COLO829 (cell line): ENCODE measurements at regions not wholly inside any gene's neighbourhood (a gene's known extent, or its start where the extent isn't known, plus 50 kb on each side); places are given as distances from the start of the nearest gene placed in this dataset.
"Not testable (repeated sequence)": the region's sequence is repeated elsewhere in the genome, so short reads cannot be mapped to it uniquely, and the experiment has no call there.

Source experiments
- DNase-seq: peaks from one replicate; pipeline ENCODE4 v3.0.0; 2012; ENCODE audit warnings: low spot score

DNA sequence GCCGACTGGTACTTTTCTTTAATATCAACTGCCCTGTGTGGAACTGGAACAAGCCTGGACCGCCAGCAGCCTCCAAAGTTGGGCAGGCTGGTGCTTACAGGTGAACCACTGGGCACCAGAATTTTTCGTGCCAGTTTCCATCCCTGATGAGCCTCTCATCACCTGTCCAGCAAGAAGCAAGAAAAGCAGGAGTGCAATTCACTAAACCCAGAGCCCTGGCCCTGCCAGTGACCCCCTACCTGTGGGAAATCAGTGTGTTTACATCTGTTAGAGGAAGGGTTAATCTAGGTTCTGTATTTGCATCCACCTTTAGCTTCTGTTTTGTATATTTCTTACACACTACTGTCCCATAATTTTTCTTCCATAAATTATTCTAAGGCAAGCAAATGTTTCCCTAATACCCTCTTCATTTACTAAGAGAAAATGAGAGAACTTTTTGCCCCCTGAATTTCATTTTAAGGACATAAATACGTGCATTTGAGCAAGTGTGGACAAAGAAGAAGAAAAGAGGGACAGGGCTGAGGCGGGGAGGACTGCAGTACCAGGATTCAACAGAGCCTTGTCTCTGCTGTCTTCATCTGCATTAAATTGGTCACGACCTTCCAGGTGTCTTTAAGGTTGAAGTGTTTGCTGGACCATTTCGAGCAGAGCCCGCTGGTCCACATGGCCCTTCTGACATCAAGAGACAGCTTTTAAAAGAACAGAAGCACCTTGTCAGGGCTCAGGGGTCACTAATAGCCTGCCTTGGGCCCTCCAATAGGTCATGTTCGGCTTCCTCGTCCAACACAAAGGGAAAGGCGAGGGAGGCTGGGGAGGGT lies 763.1 kb downstream of the BCL11A start:
- DNase-seq = no peak

DNA sequence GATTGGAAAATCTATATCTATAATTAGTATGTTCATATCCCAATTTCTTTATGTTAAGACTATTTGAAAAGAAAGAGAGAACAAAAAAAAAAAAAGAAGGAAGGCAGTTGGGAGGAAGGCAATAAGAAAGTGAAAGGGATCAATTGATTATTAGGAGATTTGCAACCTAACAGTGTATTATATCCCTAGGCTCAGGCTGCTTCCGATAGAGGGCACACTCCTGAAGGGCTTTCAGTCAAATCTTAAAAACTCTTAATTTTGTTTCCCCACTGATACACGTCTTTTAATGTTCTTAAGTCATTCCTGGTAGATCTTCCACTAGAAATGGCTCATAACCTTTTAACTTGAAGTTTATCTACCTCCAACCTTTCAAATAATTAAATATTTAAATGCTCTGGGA lies 763.9 kb downstream of the BCL11A start:
- no peak for DNase-seq

DNA sequence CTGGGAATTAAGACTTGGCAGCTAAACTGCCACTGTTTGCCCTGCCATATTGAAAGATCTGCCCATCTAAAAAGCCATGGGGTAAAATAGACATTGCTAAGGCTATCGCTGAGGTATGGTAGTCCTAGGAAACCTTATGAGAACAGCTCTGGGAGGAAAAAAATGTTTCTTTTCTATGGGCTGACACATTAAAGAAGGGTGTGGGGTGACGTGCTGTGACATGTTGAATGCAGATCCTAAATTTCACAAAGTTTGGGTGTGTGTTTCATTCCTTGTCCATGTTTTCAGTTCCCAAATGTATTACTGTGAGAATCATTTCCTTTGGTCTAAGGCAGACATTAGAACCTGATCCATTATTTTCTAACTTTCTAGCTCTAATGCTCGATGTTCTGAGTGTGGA lies 766.4 kb downstream of the BCL11A start:
- no peak for DNase-seq

DNA sequence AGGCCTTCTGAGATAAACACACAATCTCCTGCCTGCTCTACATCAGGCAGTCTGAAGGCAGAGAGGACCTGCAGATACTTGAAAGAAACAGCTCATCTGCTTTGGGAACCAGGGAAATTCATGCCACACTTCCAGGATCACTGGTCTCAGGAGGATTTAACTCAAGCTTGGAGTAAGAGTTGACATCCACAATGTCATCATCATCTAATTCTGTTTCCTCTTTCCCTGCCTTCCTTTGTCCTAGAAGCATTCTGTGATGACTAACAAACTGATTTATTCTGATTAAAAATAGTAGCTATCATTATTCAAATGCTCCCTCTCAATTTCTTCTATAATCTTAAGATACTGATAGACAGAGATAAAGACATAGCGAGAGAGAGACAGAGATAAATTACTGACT lies 766.8 kb downstream of the BCL11A start:
- DNase-seq = no peak

DNA sequence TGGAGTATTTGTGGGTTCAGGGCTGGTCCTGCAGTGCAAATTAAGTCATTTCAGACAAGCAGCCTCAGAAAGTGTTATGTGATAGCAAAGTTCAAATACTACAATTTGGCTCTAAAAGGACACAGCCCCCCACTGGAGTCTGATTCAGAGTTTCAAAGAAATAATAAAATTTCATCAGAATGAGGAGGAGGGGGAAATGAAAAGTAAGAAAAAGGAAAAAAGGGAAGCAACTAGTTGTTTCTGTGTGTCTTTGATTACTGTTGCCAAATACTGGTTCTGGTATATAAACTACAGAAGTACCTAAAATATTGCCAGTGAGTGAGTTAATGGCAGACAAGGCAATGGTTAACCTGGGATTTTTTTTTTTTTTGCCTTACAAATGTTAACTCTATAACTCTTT lies 773.9 kb downstream of the BCL11A start:
- DNase-seq = no peak

DNA sequence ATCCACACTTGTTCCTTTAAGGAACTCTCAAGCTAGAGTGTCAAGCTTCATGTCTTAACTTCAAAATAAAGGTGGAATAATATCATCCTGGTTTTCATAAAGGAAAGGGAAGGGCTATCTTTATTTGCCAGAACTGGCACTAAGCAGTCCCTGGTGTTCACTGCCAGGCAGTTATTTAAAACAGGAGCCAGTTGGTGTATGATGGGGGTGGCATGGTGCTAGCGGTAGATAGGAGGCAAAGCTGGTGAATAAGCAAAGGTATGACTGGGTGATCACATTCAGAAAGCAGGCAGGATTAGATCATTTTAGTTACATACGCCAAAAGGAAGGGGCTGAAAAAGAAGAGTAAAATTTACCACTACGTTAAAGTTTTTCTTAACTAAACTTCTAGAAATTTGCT lies 776.3 kb downstream of the BCL11A start:
- DNase-seq = no peak

DNA sequence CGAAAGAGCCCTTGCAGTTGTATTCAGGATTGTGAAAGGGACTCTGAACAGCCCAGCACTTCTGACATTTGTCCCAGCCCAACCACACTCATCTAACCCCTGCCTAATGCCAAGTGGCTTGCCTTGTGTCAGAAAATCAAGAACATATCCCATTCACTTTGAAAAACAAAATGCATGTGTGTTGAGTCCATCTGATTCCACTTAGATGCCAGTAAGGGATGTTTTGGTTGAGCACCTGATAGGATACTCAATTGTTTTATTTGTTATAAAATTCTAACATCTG lies 776.8 kb downstream of the BCL11A start:
- no peak for DNase-seq

DNA sequence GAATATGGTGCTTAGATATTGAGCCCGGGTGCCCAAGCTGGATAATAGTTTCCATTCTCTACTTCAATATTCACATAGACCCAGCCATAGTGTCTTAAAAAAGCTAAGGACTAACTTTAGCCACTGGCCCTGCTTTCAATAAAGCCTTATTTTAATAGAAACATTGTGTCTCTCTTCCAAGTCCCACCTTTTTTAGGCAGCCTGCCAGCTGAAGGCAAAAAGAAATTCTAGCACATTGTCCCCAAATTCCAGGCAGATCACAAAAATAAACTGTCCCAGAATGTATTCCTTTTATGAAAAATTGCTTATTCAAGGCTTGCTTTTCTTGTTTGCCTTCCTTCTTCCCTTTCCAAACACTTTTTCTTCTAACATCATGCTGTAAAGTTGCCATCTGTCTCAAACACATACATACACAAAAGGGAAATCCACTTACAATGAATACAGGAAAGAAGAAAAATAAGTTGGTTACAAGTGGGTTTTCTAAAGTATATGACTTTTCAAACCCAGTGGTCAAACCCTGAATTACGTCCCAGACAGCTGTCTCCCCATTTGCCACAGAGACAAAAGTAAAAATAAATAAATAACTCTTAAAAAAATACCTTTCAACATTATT lies 778.5 kb downstream of the BCL11A start:
- no peak for DNase-seq

DNA sequence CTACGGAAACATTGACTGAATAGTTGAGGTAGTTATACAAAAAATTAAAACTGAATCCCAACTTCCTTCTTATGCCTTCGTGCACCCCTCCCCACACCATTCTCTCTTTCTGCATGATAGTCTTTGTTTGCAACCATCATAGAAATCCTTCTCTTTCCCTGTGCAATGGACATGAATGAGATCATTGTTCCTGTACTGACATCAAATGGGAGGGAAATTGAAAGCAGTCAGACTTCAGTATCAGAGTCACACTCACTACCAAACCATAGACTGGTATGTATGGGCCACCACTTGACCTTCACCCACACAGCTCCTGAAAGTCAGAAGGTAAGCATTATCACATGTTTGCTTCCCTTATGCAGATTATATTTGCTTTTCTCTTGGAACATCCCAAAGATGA lies 782.8 kb downstream of the BCL11A start:
- DNase-seq = peak; percentile 50

DNA sequence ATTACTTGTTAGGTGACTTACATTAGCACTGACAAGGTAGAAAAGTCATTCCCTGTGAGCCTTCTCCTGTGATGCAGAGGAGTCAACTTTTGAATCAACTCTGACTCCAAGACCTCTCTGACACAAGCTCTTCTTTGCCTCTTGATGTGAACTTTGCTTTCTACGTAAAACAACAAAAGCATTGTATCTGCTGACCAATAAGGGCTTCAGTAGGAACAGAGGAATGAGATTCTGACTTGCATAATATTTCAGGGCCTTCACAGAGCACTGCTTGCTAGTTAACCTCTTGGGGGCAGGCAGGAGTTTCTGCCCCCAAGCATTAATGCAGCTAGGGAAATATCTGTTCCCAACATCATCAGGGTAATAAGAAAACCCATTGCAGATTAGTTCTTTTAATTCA lies 791.5 kb downstream of the BCL11A start:
- peak; percentile 22 for DNase-seq

DNA sequence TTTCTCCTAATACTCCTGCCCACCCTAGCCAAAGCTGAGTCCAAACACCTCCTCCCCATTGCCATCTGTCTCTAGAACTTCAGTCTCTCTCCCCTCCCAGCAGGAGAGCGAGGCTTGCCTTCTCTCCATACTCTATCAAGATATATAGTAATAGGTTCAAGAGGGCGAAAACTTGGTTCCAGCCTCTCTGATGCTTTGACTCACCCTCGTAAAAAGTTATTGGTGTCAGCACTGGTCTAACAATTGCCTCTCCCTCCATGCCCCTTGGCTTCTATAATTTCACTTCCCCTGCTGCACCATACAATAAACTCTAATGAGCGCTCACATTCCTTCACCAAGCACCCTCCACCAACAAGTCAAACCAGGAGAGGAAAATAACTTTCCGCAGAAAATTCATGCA lies 797.3 kb downstream of the BCL11A start:
- DNase-seq = no peak

DNA sequence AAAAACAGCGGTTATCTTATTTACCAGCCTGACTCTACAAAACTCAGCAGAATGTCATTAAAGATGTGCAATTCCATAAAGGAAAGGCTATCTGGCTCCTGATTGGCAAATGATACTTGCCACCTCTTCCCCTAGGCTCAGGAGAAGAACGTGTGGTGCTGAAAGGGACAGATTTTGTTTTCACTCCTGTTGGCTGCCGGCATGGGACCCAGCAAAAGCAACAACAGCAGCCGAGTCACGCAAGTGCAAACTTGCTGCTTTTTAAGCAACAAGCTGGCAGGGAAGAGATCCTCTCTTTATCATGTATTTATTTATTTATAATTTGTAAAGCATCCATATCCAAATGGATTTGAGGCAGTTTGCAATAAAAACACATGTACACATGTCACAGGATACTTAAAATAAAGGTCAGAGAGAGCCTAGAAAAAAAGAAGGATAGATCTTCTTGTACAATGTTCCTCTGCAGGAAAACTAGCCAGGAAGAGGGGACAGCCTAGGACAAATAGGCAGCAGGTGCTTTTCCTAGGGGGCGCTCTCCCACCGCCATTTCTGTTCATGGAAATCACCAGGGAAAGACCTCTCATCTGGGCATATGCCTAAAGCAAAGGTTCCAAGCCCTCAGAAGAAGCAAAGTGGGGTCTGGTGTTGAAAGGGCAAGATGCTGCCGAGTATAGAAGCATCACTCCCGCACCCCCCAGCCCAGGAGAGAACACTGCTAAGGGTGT lies 799.3 kb downstream of the BCL11A start:
- no peak for DNase-seq

DNA sequence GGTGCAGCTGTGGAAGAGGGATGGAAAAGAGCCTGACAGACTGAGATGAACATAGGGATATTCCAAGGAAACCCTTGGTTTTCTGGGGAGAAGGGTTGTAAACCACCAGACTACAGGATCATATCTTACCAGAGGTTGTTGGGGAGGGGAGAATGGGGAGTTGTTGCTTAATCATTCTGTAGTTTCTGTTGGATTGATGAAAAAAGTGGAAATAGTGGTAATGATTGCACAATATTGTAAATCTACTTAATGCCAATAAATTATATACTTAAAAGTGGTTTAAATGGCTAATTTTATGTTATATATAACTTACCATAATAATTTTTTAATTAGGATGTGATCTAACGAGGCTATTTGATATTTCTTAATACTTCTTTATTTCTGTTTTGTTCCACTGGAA lies 800.9 kb downstream of the BCL11A start:
- DNase-seq = no peak

DNA sequence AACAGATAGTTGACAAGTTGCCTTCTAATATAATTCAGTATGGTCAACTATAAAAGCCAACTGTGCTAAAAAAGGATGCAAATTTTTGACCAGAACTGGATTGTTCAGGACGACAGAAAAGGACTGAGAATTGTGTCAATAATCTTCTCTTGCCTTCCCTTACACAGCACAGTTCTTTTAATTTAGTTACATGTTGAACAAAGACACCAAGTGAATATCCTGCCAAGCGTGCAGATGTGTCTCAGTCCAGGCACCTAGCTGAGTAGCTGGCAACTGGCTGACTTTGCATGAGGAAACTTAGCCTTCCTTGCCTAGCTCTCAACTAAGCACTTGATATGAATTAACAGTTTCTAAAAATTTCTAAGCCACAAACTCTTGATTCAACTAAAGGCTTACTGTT lies 801.4 kb downstream of the BCL11A start:
- no peak for DNase-seq

DNA sequence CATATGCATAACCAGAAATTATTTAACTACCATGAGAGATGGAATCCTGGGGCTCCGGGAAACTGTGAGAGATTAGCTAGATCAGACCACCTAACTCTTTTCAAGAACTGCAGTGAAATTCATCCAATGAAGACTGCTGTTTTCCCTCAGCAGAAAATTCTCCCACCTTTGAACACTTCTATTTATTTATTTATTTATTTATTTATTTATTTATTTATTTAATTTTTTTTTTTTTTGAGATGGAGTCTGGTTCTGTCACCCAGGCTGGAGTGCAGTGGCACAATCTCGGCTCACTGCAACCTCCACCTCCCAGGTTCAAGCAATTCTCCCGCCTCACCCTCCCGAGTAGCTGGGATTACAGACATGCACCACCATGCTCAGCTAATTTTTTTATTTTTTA lies 802.2 kb downstream of the BCL11A start:
- DNase-seq = not testable (repeated sequence)

DNA sequence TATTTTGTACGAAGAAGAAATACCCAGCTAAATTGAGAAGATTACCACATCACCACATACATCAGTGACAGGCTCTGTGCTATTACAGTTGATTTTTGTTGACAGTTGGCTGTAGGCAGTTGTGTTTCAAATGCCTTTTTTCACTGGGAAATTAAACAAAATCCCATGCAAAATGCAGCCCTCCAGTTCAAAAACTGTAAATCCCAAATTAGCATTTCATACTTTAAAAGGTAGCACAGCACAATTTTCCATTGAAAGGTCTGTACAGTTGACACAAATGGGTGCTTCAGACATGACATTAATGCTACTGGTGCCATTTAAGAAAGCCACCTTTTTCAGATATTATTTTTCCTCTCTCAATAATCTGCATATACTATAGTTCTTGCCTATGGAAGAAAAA lies 807.2 kb downstream of the BCL11A start:
- no peak for DNase-seq

DNA sequence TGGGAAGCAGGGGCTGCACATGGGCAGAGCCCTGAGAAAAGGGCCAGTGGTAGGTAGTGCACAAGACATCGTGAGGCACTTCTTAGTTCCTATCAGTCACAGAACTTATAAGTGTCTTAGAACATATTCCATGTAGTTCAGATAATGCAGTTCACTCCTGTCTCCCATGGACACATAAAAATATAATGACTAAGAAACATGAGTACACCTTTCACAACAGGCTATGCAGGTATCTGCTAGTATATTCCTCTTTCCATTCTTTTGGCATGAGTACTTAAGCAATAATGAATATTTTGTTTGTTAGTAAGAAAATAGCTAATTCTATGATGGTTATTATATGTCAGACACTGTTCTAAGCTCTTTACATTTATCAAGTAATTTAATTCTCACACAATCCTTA lies 808.4 kb downstream of the BCL11A start:
- no peak for DNase-seq

DNA sequence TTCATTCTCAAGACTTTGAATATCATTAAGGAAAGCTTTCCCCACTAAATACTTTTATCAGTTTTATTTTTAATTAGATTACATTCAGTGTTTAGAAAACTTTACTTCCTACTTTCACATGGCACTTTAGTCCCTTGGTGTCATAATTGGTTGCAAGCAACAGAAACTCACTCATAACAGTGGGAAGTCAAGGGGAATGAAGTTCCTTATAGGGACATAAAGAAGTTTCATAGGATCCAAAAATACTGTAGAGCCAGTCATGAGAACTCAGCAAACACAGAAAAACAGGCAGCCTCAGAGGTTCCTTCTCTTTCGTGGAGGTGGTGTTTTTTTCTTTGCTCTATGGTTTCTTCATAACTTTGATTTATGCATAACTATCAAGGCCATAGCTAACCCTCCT lies 809.0 kb downstream of the BCL11A start:
- DNase-seq = no peak

DNA sequence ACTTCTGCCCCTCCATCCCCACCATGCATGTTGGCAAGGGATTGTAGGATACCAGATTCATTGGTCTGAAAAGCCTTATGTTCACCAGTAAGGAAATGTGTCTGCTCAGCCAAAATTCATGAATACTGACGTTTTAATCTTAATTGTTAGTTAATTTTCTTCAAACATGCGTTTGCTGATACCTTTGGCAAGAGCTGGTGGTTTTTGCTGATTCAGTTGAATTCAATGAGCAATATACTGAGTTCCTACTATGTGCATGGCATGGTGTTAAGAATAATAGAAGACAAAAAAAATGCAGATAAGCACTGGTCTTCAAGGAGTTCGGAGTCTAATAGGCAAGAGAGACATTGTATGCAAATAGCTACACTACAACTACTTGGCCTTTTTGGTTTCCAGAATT lies 811.6 kb downstream of the BCL11A start:
- DNase-seq = no peak

DNA sequence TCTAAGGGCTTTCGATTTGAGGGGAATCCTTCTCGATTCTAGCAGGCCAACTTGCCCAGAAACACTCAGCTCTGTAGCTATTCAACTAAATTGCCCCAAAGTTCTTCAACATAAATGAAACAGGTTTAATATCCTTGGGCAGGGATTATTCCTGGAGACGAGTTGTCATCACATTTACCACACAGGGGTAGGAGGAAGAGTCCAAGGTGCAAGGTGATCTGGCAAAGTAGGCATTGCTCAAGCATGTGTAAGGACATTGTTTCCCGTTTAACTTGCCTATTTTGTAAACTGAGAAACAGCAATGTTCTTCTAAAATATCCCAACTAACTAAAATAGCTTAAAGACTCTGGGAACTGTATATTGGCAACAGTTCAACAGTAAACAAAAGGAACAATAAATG lies 814.3 kb downstream of the BCL11A start:
- DNase-seq = no peak

DNA sequence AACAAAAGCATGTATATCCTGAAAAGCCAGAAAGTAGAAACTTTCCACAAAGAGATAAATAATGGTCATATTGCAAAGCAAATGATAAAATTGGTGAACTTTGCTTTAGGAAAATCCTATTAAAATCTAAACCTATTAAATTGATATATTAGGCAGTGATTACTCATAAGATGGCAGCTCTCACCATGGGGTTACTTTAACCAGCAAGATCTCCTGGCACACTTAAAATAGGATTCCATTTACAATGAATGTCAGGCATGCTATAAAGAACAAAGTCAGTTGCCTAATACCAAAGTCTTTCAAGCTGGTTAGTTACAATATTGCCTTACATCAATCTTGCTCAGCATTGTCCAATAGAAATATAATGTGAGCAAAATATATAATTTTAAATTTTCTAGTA lies 816.2 kb downstream of the BCL11A start:
- DNase-seq = no peak

DNA sequence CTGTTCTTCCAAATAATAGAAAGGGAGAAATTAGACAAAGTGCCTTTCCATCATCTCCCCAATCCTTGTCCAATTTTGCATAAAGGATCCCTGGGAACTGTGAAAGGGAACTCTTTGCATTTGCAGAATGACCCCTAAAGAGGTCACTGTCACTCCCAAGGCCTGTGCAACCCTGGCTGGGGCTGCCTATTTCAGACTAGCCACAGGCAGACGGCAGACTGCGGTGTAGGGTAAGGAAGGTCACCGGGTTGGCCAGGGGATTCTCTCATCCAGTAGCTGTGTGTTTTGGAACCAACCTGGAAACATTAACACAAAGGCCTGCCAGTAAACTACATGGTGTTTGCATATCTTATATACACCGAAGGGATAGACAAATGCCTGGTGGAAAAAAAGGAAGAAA lies 818.7 kb downstream of the BCL11A start:
- no peak for DNase-seq

DNA sequence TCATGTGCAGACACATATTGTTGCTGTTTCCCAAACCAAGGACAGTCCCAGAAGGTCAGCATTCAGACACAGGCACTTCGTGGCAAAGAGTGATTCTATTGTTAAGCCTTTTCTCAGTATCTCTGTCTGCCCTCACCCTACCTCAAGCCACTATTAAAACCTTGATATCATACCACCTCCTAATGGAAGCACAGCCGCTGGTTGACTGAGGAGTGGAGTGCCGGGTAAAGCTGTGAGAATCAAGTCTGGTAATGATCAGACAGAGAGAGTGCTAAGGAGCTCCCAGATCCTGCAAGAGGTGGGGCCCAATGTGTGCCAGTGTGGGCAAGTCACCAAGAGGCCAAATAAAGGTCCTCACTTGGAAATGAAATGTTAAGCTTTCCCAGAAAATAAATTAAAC lies 819.5 kb downstream of the BCL11A start:
- no peak for DNase-seq

DNA sequence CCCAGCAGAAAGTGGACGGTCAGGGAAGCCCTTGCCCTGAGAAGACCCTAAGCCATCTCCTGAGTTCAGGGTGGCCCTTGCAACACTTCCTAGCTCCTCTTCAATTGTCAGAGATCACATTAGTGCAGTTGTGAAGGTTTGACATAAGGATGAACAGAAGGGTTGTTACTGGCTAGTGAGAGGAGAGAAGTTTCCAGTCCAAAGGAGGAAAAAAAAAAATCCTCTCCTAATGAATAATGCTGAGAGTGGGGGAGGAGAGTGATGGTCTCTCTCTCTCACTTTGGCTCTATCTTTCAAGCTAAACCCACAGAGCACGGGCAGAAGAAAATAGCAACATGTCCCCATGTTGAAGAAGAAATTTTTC lies 819.9 kb downstream of the BCL11A start:
- DNase-seq = no peak
